RWPE1 (cell line): ENCODE measurements at regions not wholly inside any gene's neighbourhood (a gene's known extent, or its start where the extent isn't known, plus 50 kb on each side); places are given as distances from the start of the nearest gene placed in this dataset.

ENCODE experiments used
- CTCF ChIA-PET: fragments of 350-600 bp; sonication (Branson Sonifier 250); formaldehyde crosslinking; extraction: SDS; loops from one replicate; lab custom pipeline; 2021; lab: Yijun Ruan, JAX
- POLR2A ChIA-PET: fragments of 400-600 bp; formaldehyde crosslinking; extraction: SDS; loops from one replicate; lab custom pipeline; 2020; ENCODE audit warnings: antibody characterized with exemption; ENCODE audit not compliant: low non-redundant PET; lab: Yijun Ruan, JAX
- DNase-seq: peaks from one replicate; pipeline ENCODE4 v3.0.0; 2012; ENCODE audit warnings: low spot score
- H3K27ac ChIP-seq: fragments of 450-650 bp; 2 replicates; pipeline ENCODE4 v1.5.1; 2017
- CTCF ChIP-seq: fragments of 450-650 bp; conservative IDR thresholded peaks from 2 replicates; pipeline ENCODE4 v1.5.1; 2017; ENCODE audit warnings: low read depth, mild to moderate bottlenecking

GRCh38 chr15:91795235-91795634 is 58.3 kb upstream of the SLCO3A1 start:
- DNase-seq: no peak
- no peak for TF ChIP-seq CTCF
- H3K27ac ChIP-seq: no peak overlapping the region
- ChIA-PET CTCF (interaction anchor here (0.5 to 0.6 kb wide), 2 partner anchors 676 to 1859 kb away, joined by 3 read pairs; no protein-coding TSS in a partner anchor), POLR2A (no interaction called here)

GRCh38 chr15:91801836-91802534 is 51.5 kb upstream of the SLCO3A1 start:
- TF ChIP-seq CTCF: no peak
- ChIA-PET POLR2A (no interaction called here), CTCF (interaction anchor here (1.3 kb wide), 1 partner anchor 96 kb away, joined by 3 read pairs; no protein-coding TSS in a partner anchor)

GRCh38 chr15:91803260-91803659 is 50.2 kb upstream of the SLCO3A1 start:
- ChIA-PET CTCF (no interaction called here), POLR2A (no interaction called here)
- no peak for TF ChIP-seq CTCF
- H3K27ac ChIP-seq: no peak overlapping the region
- DNase-seq: no peak

More at GRCh38 chr15:91801836-91802534, 51.5 kb upstream of the SLCO3A1 start:
- no peak overlapping the region for H3K27ac ChIP-seq
- DNase-seq: no peak
